HPDE6-E6E7 (cell line): ENCODE measurements at regions not wholly inside any gene's neighbourhood (a gene's known extent, or its start where the extent isn't known, plus 50 kb on each side); places are given as distances from the start of the nearest gene placed in this dataset.

Source experiments
- DNase-seq: peaks from one replicate; pipeline ENCODE4 v3.0.0; 2011; ENCODE audit warnings: missing footprints; ENCODE audit errors: extremely low spot score

GRCh38 chr22:48340191-48340590 is 1487.5 kb downstream of the BRD1 start:
- DNase-seq = no peak

DNA sequence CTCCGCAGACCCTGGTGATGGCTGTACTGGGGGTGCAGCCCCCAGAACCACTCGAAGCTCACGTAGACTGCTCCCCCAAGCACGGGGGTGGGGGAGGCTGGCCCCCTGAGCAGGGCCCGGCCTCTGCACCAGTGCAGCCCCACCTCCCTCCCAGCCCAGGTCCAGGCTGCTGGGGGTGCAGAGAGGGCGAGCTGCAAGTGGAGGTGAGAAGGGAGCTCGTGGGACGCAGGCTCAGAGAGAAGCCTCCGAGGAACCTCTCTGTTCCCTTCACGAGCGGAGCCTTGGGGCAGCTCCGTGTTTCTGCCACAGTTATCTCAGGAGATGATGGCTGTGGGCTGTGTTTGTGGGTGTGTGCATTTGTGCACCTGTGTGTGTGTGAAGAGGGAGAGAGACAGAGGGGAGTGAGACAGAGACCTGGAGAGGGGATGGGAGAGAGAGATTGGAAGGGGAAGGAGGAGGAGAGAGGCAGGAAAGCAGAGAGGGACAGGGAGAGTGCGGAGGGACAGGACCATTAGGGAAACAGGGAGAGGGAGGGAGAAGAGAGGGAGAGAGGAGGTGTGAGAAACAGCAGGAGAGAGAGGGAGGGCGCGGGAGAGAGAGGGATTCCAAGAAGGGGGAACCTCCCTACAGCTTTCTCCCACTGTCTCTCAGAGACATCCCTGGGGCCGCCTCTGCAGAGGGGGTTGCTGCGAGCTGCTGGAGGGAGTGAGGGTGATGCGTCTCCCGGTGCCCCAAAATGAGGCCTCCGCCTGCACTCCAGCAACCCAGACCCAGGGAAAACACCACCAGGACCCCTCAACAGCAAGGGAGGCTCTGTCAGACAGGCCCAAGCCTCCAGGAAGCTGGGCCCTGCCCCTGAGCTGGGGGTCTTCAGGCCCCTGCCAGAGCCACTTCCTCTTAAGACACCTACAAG is 1488.6 kb downstream of the BRD1 start:
- DNase-seq = no peak

DNA sequence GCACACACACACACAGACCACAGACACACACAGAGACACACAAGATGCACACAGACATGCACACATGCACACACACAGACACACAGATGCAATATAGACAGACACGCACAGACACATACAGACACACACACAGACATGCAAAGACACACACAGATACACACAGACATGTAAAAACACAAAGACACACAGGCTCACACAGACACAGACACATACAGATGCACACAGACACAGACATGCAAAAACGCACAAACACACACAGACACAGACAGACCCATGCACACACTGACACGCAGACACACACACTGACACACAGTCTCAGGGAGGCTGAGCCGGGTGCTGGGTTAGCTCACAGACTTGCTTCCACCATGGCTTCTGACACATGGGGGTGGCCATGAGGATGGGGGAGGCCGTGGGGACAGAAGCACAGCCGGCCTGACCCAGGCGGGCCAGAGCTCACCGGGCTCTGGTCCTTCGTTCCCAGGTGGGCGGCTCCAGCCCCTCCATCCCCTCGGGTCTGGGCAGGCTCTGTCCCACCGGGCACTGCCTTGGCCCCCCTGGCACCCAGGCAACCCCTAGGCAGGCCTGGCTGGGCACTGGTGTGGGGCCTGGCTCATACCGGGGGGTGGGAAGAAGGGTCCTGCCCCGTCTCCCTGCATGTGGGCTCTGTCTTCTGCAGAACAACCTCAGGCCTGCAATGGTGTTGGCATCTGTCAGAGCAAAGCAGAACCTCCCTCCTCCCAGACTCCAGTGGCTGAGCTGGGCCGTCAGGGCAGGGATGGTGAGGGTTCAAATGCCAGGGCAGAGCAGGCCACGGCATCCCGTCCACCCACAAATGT is 1489.5 kb downstream of the BRD1 start:
- no peak for DNase-seq

GRCh38 chr22:48336339-48337060 is 1491.2 kb downstream of the BRD1 start:
- no peak for DNase-seq

- DNase-seq = no peak
These were observed 1492.1 kb downstream of the BRD1 start for GRCh38 chr22:48335442-48336139.

DNA sequence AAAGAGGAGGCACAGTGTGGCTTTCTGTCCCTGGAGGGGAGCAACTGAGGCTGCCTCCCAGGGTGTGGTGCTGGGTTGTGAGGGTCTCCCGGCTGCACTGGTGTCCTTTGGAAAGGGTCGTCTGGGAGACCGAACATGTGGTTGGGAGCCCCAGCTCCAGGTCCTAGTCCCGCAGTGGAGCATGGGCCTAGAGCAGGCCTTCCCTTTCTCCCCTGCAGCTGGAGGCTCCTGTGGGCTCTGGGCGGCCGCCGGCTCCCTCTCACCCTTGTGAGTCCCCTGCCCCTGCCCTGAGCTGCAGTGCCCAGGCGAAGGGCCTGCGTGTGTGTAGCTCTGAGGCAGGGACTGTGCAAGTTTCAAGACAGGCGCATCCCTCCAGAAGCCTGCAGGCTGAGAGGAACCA is 1492.7 kb downstream of the BRD1 start:
- DNase-seq = no peak

DNA sequence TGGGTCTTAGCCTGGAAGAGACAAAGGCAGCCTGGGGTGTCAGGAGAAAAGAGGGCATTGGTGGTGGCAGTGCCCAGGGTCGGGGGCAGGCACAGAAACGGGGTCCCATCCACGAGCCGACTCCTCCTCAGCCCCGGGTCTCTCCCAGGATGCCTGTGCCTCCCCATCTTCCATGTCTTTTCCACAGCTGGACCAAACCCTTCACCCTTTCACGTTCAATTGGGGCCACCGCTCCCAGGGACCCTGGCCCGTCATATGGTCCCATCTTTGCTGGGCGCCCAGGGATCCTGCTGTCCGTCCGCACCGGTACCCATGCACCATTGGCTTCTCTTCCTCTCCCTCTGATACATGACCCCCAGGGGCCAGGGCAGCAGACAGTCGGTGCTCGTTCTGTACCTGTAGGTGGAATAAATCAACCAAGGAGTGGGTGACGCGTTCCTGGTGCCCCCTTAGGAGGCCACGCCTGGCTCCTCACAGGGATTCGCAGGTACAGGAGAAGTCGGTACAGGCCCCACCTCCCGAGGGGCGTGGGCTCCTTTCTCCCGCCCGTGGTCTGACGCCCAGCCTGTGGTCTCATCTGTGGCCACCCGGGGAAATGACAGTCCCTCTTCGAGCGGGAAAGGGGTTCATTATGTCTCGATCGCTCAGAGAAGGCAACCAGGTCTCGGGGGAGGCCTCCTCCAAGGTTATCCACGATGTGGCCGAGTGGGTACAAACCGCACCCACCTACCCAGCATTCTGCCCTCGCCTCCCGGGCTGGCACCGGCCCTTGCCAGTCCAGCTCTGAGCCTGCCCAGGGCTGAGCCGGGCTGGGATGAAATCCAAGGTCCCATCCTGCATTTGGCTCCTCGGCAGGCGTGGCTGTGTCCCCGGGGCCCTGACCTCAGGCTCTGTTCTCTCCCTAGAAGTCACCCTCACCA is 1493.6 kb downstream of the BRD1 start:
- no peak for DNase-seq

DNA sequence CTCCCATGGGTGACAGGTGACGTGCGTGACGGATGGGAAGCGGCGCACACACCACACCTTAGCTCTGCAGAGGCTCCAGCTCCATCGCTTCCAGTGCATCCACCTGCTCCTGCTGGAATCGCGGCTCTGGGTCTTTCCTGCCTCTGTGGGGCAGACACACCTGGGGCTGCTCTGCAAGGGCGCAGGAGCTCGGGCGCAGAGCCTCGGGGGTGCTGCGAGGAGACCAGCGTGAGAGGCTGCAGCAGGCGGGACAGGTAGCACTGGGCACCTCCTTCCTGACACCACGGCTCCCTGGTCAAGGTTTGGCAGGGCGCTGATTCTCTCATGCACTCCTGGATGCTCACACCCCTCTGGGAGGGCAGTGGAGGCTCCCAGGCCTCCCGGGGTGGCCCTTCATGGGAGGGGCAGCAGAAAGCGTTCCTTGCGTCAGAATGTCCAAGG is 1494.3 kb downstream of the BRD1 start:
- DNase-seq = no peak

DNA sequence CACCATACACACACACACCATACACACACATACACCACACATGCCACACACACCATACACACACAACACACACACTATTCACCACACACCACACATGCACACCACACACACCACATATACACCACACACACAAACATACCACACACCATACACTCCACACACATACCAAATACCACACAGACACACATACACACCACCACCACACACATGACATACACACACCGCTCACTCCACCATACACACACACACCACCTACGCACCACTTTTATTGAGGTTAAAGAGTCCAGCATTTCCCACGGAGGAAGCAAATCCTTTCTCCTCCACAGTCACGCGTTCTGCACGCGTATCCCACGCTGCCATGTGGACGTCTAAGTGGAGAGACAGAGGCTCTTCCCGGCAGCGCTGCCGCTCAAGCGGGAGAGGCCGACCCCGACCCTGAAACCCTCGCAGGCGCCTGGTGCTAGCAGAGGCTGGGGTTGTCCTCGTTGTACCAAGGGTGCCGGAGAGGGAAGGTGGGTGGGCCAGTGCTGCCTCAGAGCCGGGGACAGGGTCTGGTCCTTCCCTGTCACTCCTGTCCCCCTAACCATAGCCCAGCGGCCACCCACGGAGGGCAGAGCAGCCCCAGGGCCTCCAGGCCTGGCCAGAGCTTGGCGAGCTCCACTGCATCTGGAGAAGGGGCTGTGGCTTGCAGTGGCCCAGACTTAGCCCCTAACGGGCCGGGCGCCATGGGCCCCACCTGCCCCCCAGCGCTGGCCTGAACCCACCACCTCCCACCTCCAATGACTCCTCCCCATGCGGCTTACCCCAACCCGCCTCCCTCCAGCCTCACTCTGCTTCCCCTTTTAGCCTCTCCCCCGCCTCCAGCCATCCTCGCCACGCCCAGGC is 1495.0 kb downstream of the BRD1 start:
- DNase-seq = no peak

- DNase-seq = no peak
These were observed 1495.9 kb downstream of the BRD1 start for GRCh38 chr22:48331691-48332220.

DNA sequence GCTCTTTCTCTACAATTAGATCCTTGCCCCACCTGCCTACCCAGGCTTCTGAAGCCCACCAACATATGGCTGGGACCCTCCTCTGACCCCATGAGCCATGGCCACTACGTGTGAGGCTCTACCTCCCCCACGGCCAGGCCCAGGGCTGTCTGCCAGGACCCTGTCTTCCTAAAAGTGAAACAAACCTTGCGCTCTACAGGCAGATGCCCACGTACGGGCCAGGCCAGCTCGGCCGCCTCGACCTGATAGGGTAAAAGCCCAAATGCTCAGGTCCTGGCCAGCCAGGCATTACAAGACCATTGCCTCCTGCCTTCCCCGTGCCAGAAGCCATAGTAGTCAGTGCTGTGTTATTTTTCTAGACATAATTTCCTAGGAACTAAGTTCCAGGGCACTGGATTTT is 1496.4 kb downstream of the BRD1 start:
- DNase-seq = no peak

DNA sequence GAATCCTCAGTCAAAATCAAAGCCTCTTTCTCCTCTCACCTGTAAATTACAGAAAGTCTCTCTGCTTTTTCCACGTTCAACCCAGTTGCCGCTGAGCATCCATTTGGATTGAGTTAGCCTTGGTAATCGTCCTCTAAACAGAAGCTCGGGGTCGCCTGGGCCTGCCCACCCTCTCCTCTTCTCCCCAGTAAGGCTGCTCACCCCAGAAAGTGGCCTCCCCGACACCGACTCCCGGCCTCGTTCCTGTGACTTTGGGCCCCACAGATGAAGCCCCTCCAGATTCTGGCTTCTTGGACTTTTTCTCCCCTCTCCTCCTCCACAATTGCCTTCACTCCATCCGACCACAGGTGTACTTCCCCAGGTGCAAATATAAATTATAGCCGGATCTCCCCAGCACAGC is 1500.0 kb downstream of the BRD1 start:
- DNase-seq = no peak

- DNase-seq = no peak
These were observed 1503.9 kb downstream of the BRD1 start for GRCh38 chr22:48323746-48324145.

GRCh38 chr22:48322907-48323306 is 1504.8 kb downstream of the BRD1 start:
- DNase-seq = no peak

DNA sequence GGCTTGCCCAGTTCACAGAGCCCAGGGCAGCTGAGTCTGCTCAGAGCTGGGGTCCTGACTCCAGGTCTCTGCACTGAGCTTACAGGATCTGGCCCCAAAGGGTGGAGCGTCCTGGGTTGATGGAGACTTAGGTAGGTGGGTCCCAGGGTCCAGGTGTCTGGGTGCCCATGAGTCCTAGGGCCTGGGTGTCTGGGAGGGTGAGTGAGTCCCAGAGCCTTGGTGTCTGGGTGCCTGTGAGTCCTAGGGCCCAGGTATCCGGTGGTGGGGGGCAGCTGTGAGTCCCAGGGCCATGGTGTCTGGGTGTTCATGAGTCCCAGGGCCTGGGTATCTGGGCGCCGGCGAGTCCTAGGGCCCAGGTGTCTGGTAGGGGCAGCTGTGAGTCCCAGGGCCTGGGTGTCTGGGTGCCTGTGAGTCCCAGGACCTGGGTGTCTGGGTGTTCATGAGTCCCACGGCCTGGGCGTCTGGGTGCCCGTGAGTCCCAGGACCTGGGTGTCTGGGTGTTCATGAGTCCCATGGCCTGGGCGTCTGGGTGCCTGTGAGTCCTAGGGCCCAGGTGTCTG is 1505.6 kb downstream of the BRD1 start:
- DNase-seq = no peak

GRCh38 chr22:48320683-48321451 is 1506.8 kb downstream of the BRD1 start:
- no peak for DNase-seq

DNA sequence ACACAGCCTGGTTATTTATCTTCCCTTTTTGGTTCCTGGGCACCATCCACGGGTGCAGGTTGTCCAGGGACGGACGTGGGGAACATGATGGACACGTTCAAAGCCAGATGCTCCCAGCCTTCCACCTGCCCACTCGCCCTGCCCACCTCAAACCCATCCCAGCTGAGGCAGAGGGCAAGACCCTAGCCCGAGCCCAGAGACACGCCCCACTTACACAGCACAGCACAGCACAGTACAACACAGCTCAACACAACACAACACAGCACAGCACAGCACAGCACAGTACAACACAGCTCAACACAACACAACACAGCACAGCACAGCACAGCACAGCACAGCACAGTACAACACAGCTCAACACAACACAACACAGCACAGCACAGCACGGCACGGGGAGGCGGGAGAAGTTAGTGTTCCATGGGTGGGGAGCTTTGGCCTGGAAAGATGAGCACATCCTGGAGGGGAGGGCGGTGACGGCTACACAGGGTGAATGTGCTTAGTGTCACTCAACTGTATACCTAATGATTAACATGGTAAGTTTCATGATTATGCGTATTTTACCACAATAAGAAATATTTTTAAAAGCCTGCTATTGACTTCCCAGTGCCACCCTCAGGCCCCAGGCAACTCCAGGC is 1507.5 kb downstream of the BRD1 start:
- DNase-seq = no peak
